GM13977 (cell line): ENCODE measurements at regions not wholly inside any gene's neighbourhood (a gene's known extent, or its start where the extent isn't known, plus 50 kb on each side); places are given as distances from the start of the nearest gene placed in this dataset.

ENCODE experiments used
- DNase-seq: peaks from one replicate; pipeline ENCODE4 v3.0.0; 2012; ENCODE audit warnings: low spot score
- in situ Hi-C: fragments of 300-500 bp; cut with MboI; formaldehyde crosslinking; loops from one replicate; pipeline ENCODE4 v1.12.0; 2022; ENCODE audit warnings: low sequenced_read_pairs, low pct_unique_long_range_greater_than_20kb, mixed read lengths, inconsistent platforms; ENCODE audit not compliant: unreplicated experiment
- TF ChIP-seq, protein P1 (sequence below): IDR thresholded peaks from 2 replicates; pipeline ENCODE4 v1.5.1; 2012; ENCODE audit warnings: mild to moderate bottlenecking, control low read depth; ENCODE audit not compliant: insufficient read depth; ENCODE audit errors: extremely low read depth, missing control alignments

DNA sequence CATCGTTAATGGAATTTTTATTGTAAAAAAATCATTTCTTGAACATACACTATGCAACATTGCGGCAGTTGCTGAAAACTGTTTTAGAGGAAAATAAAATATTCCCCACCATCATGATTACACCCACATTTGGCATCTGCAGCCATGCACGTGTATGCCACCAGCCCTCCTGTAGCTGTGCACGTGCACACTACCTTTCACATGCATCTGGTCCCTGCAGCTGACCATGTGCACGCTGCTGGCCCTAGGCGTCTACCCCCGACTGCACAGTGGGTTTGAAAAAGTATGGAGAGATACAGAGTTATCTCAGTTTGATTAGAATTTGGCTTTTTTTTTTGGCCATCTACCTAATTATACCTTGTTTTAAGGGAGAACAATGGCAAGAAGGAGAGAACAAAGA lies 569.8 kb upstream of the IGFBP7 start:
- TF ChIP-seq, protein P1, sequence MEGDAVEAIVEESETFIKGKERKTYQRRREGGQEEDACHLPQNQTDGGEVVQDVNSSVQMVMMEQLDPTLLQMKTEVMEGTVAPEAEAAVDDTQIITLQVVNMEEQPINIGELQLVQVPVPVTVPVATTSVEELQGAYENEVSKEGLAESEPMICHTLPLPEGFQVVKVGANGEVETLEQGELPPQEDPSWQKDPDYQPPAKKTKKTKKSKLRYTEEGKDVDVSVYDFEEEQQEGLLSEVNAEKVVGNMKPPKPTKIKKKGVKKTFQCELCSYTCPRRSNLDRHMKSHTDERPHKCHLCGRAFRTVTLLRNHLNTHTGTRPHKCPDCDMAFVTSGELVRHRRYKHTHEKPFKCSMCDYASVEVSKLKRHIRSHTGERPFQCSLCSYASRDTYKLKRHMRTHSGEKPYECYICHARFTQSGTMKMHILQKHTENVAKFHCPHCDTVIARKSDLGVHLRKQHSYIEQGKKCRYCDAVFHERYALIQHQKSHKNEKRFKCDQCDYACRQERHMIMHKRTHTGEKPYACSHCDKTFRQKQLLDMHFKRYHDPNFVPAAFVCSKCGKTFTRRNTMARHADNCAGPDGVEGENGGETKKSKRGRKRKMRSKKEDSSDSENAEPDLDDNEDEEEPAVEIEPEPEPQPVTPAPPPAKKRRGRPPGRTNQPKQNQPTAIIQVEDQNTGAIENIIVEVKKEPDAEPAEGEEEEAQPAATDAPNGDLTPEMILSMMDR: no peak
- in situ Hi-C loops: no loop called here
- DNase-seq: no peak

DNA sequence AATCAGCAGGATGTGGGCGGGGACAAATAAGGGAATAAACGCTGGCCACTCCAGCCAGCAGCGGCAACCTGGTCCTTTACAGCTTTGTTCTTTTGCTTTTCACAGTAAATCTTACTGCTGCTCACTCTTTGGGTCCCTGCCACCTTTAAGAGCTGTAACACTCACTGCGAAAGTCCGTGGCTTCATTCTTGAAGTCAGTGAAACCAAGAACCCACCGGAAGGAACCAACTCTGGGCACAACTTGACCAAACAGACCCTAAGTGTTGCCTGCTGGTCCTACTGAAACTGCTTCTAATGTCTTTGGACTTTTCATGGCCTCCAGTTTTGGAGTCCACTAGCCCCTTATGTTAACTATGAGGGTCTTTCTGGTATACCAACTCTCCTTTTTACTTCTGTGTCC lies 566.2 kb upstream of the IGFBP7 start:
- no peak for DNase-seq
- in situ Hi-C loops: no loop called here
- TF ChIP-seq, protein P1: no peak

- in situ Hi-C loops: no loop called here
- no peak for DNase-seq
- TF ChIP-seq, protein P1: no peak
Observed at GRCh38 chr4:57672846-57673433, 562.8 kb upstream of the IGFBP7 start.

DNA sequence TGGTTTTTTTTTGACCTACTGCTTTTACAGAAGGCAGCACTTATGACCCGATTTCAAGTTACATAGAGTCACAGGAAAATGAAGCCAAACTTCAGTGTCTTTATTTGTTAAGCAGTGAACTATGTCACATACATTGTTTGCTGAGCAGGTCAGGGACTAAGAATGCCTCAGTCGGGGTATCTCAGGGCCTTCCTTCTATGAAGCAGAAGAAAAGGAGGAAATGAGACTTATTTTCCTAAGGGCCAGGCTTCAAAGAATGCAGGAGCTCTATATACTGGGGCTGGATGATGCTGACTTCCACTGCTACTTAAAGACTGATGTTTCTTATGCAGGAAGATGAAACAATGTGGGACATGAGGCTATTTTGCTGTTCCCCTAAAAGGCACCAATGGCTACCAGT lies 558.4 kb upstream of the IGFBP7 start:
- TF ChIP-seq, protein P1: no peak
- no peak for DNase-seq
- in situ Hi-C loops: no loop called here

DNA sequence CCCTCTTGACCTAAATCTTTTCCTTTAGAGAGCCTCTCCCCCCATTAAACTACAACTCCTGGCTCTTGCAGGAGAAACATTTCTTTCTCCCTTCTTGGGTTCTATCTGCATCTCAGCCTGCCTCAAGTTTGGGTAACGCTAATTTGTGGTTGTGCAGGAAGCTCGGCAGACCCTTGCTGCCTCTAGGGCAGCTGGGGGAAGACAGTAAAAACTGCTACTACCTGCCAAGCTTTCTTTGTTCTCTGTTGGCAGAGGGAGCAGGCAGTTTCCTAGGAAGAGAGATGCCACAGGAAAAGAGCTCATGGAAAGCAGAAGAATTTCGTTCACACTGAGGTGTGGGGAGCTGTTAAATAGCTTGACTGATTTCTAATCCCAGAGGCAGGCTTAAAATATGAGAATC lies 555.6 kb upstream of the IGFBP7 start:
- in situ Hi-C loops: no loop called here
- TF ChIP-seq, protein P1: no peak
- no peak for DNase-seq

GRCh38 chr4:57661517-57662090 lies 551.4 kb upstream of the IGFBP7 start:
- TF ChIP-seq, protein P1: no peak
- in situ Hi-C loops: no loop called here
- DNase-seq: no peak
